IMR-90 (cell line): ENCODE measurements at regions not wholly inside any gene's neighbourhood (a gene's known extent, or its start where the extent isn't known, plus 50 kb on each side); places are given as distances from the start of the nearest gene placed in this dataset.
A peak's percentile ranks its signal among the peaks of the same experiment; 100 is the strongest.

ENCODE experiments used
- CEBPB ChIP-seq: IDR thresholded peaks from 2 replicates; pipeline ENCODE4 v1.6.1; 2012; ENCODE audit warnings: low read depth, low read length, improper control_type of control experiment
- CTCF ChIP-seq: conservative IDR thresholded peaks from 2 replicates; pipeline ENCODE4 v1.5.1; 2012; ENCODE audit warnings: mild to moderate bottlenecking, low read depth, low read length, improper control_type of control experiment
- FOS ChIP-seq: fragments of 150-350 bp; IDR thresholded peaks from 2 replicates; pipeline ENCODE4 v1.6.1; 2016; ENCODE audit warnings: low read depth, low read length
- MAZ ChIP-seq: IDR thresholded peaks from 2 replicates; pipeline ENCODE4 v1.6.1; 2012; ENCODE audit warnings: low read depth, mild to moderate bottlenecking, low read length, improper control_type of control experiment, moderate library complexity, borderline replicate concordance
- SMC3 ChIP-seq: fragments of 150-350 bp; IDR thresholded peaks from 2 replicates; pipeline ENCODE4 v1.6.1; 2016; ENCODE audit warnings: low read depth, mild to moderate bottlenecking, antibody characterized with exemption, low read length, moderate library complexity

- TF ChIP-seq CTCF (no peak), CEBPB (peak; percentile 52), MAZ (no peak), SMC3 (no peak), FOS (no peak)
These were observed 739.4 kb upstream of the CHAC2 start for GRCh38 chr2:53028225-53028624.
